GM23338 (cell line): ENCODE measurements at regions not wholly inside any gene's neighbourhood (a gene's known extent, or its start where the extent isn't known, plus 50 kb on each side); places are given as distances from the start of the nearest gene placed in this dataset.

ENCODE experiments used
- ATAC-seq: fragments of 200-7000 bp; cut with Tn5 transposase; 3 replicates; pipeline ENCODE4 v1.9.1; 2020
- DNase-seq: peaks from one replicate; pipeline ENCODE4 v3.0.0-alpha.2; 2015; ENCODE audit warnings: low spot score
- H2AFZ ChIP-seq: fragments of 200-600 bp; sonication (generic); 2 replicates; pipeline ENCODE4 v1.8.0; 2016; ENCODE audit warnings: antibody characterized with exemption, mild to moderate bottlenecking, moderate library complexity
- H3F3A ChIP-seq: fragments of 200-600 bp; sonication (generic); replicated peaks from 2 replicates; pipeline ENCODE4 v1.8.0; 2017; ENCODE audit warnings: antibody characterized with exemption, mixed run types, low read depth
- H3K27ac ChIP-seq: fragments of 200-600 bp; sonication (generic); 2 replicates; pipeline ENCODE4 v1.6.1; 2016; ENCODE audit warnings: low read depth
- H3K27me3 ChIP-seq: fragments of 200-600 bp; sonication (generic); 2 replicates; pipeline ENCODE4 v1.8.0; 2016; ENCODE audit warnings: mild to moderate bottlenecking, mixed run types, moderate library complexity; ENCODE audit not compliant: insufficient read depth
- H3K36me3 ChIP-seq: fragments of 200-600 bp; sonication (generic); 2 replicates; pipeline ENCODE4 v1.8.0; 2016; ENCODE audit warnings: mild to moderate bottlenecking; ENCODE audit not compliant: insufficient read depth
- H3K4me1 ChIP-seq: fragments of 200-600 bp; sonication (generic); 2 replicates; pipeline ENCODE4 v1.8.0; 2016; ENCODE audit warnings: mild to moderate bottlenecking, moderate library complexity; ENCODE audit not compliant: insufficient read depth
- H3K4me2 ChIP-seq: fragments of 200-600 bp; sonication (generic); 2 replicates; pipeline ENCODE4 v1.7.1; 2017; ENCODE audit warnings: mixed run types
- H3K4me3 ChIP-seq: fragments of 200-600 bp; sonication (generic); 2 replicates; pipeline ENCODE4 v1.6.1; 2016; ENCODE audit warnings: mixed run types
- H3K79me2 ChIP-seq: fragments of 200-600 bp; sonication (generic); replicated peaks from 2 replicates; pipeline ENCODE4 v1.8.0; 2017; ENCODE audit warnings: mild to moderate bottlenecking; ENCODE audit not compliant: insufficient read depth
- H3K9me2 ChIP-seq: fragments of 200-600 bp; sonication (generic); 2 replicates; pipeline ENCODE4 v1.8.0; 2017; ENCODE audit not compliant: insufficient read depth
- H4K20me1 ChIP-seq: fragments of 200-600 bp; sonication (generic); replicated peaks from 2 replicates; pipeline ENCODE4 v1.8.0; 2017; ENCODE audit warnings: mild to moderate bottlenecking; ENCODE audit not compliant: insufficient read depth
- H3K27ac Mint-ChIP-seq: 2 replicates; pipeline ENCODE4 v1.8.0; 2020; ENCODE audit warnings: inconsistent platforms, mild to moderate bottlenecking, moderate library complexity, mixed read lengths
- H3K27me3 Mint-ChIP-seq: 3 replicates; pipeline ENCODE4 v1.8.0; 2022; ENCODE audit warnings: low read depth, mild to moderate bottlenecking, moderate library complexity, mixed read lengths, inconsistent platforms; ENCODE audit not compliant: insufficient read depth, poor library complexity
- H3K36me3 Mint-ChIP-seq: 3 replicates; pipeline ENCODE4 v1.8.0; 2021; ENCODE audit warnings: low read depth, mild to moderate bottlenecking, inconsistent platforms, moderate library complexity, mixed read lengths
- H3K4me1 Mint-ChIP-seq: 3 replicates; pipeline ENCODE4 v1.8.0; 2020; ENCODE audit warnings: mild to moderate bottlenecking, inconsistent platforms, mixed read lengths
- H3K4me3 Mint-ChIP-seq: 3 replicates; pipeline ENCODE4 v1.8.0; 2021; ENCODE audit warnings: moderate library complexity, mild to moderate bottlenecking, inconsistent platforms, mixed read lengths
- H3K9me3 Mint-ChIP-seq: 3 replicates; pipeline ENCODE4 v1.8.0; 2020; ENCODE audit warnings: moderate library complexity, mild to moderate bottlenecking, inconsistent platforms, mixed read lengths
- CREB1 ChIP-seq: fragments of 250-450 bp; sonication (Bioruptor Pico); IDR thresholded peaks from 2 replicates; pipeline ENCODE4 v1.5.0; 2020; ENCODE audit warnings: low read depth, mild to moderate bottlenecking, moderate library complexity
- ETS1 ChIP-seq: IDR thresholded peaks from 2 replicates; pipeline ENCODE4 v1.6.1; 2016; ENCODE audit warnings: antibody characterized with exemption
- EZH2 ChIP-seq: fragments of 200-600 bp; sonication (generic); IDR thresholded peaks from one replicate; pipeline ENCODE4 v1.8.0; 2017; ENCODE audit warnings: antibody characterized with exemption, mild to moderate bottlenecking, low read depth; ENCODE audit not compliant: unreplicated experiment
- POLR2AphosphoS5 ChIP-seq: IDR thresholded peaks from 2 replicates; pipeline ENCODE4 v1.6.1; 2016; ENCODE audit warnings: antibody characterized with exemption, low read depth
- ZNF114 ChIP-seq: fragments of 250-450 bp; sonication (Bioruptor Pico); IDR thresholded peaks from 2 replicates; pipeline ENCODE4 v1.5.0; 2020; ENCODE audit warnings: mild to moderate bottlenecking, moderate library complexity
- ZNF462 ChIP-seq: fragments of 250-450 bp; sonication (Bioruptor Pico); IDR thresholded peaks from 2 replicates; pipeline ENCODE4 v1.5.0; 2020; ENCODE audit warnings: mild to moderate bottlenecking, moderate library complexity

GRCh38 chr12:88339254-88339949, 197.3 kb downstream of the TMTC3 start (continued):
- TF ChIP-seq ZNF462: no peak
- no peak for TF ChIP-seq EZH2
- TF ChIP-seq POLR2AphosphoS5: no peak
- no peak for TF ChIP-seq ETS1

- no peaks in the 10 kb centered on the region for H4K20me1 ChIP-seq
- H3K4me2 ChIP-seq: no peak overlapping the region
- no peak overlapping the region for H3K4me3 ChIP-seq
- H3K27me3 ChIP-seq: no peaks in the 10 kb centered on the region
- Mint-ChIP-seq H3K27ac (no peak overlapping the region), H3K36me3 (no peaks in the 10 kb centered on the region), H3K27me3 (no peaks in the 10 kb centered on the region), H3K4me1 (no peaks in the 10 kb centered on the region), H3K4me3 (no peak overlapping the region), H3K9me3 (no peaks in the 10 kb centered on the region)
- no peak overlapping the region for H2AFZ ChIP-seq
- TF ChIP-seq CREB1 (CRISPR knock-in tag) (no peak), ZNF114 (CRISPR knock-in tag) (no peak)
- ATAC-seq (no peak), DNase-seq (no peak)
- no peaks in the 10 kb centered on the region for H3K4me1 ChIP-seq
- H3K27ac ChIP-seq: no peak overlapping the region
- no peaks in the 10 kb centered on the region for H3K36me3 ChIP-seq
- no peaks in the 10 kb centered on the region for H3F3A ChIP-seq
- H3K9me2 ChIP-seq: no peaks in the 10 kb centered on the region
- no peaks in the 10 kb centered on the region for H3K79me2 ChIP-seq
Measured at GRCh38 chr12:88339966-88340365, 197.9 kb downstream of the TMTC3 start.
